Type B pancreatic cell (in vitro differentiated cells): ENCODE measurements at regions not wholly inside any gene's neighbourhood (a gene's known extent, or its start where the extent isn't known, plus 50 kb on each side); places are given as distances from the start of the nearest gene placed in this dataset.

ENCODE experiments used
- DNase-seq: peaks from one replicate; pipeline ENCODE4 v3.0.0; 2021; ENCODE audit warnings: mixed read lengths; ENCODE audit not compliant: unreplicated experiment; ENCODE audit errors: extremely low spot score
- H3K27ac Mint-ChIP-seq: 2 replicates; pipeline ENCODE4 v1.8.0; 2021; ENCODE audit warnings: mild to moderate bottlenecking, mixed read lengths
- H3K27me3 Mint-ChIP-seq: 2 replicates; pipeline ENCODE4 v1.8.0; 2021; ENCODE audit warnings: mixed read lengths
- H3K36me3 Mint-ChIP-seq: 2 replicates; pipeline ENCODE4 v1.8.0; 2021; ENCODE audit warnings: mixed read lengths
- H3K4me1 Mint-ChIP-seq: one replicate; pipeline ENCODE4 v1.8.0; 2021; ENCODE audit warnings: mixed read lengths; ENCODE audit not compliant: unreplicated experiment
- H3K4me3 Mint-ChIP-seq: 2 replicates; pipeline ENCODE4 v1.8.0; 2021; ENCODE audit warnings: mild to moderate bottlenecking, mixed read lengths
- H3K9me3 Mint-ChIP-seq: 2 replicates; pipeline ENCODE4 v1.8.0; 2021; ENCODE audit warnings: mixed read lengths
- CTCF ChIP-seq: fragments of 200-600 bp; sonication (generic); conservative IDR thresholded peaks from 2 replicates; pipeline ENCODE4 v1.5.0; 2021; ENCODE audit warnings: antibody characterized with exemption, mild to moderate bottlenecking

GRCh38 chr11:96447208-96448110 is 57.6 kb downstream of the JRKL start:
- Mint-ChIP-seq H3K36me3 (no peaks in the 10 kb centered on the region), H3K4me1 (peaks cover 6% of the 10 kb centered on the region), H3K27me3 (peaks cover 5% of the 10 kb centered on the region), H3K27ac (no peak overlapping the region), H3K9me3 (no peaks in the 10 kb centered on the region), H3K4me3 (no peak overlapping the region)
- DNase-seq = no peak
- TF ChIP-seq CTCF = no peak

- peaks cover 5% of the 10 kb centered on the region for H3K27me3 Mint-ChIP-seq
- H3K4me1 Mint-ChIP-seq = peaks cover 6% of the 10 kb centered on the region
- H3K4me3 Mint-ChIP-seq = no peak overlapping the region
- DNase-seq = no peak
- H3K9me3 Mint-ChIP-seq = no peaks in the 10 kb centered on the region
- no peaks in the 10 kb centered on the region for H3K36me3 Mint-ChIP-seq
- TF ChIP-seq CTCF = no peak
- H3K27ac Mint-ChIP-seq = no peak overlapping the region
These were observed 58.4 kb downstream of the JRKL start for GRCh38 chr11:96448225-96448624.

- Mint-ChIP-seq H3K9me3 (no peaks in the 10 kb centered on the region), H3K4me3 (no peak overlapping the region), H3K27me3 (peaks cover 7% of the 10 kb centered on the region), H3K36me3 (no peaks in the 10 kb centered on the region), H3K27ac (no peak overlapping the region), H3K4me1 (no peaks in the 10 kb centered on the region)
- TF ChIP-seq CTCF = no peak
- no peak for DNase-seq
These were observed 66.3 kb downstream of the JRKL start for GRCh38 chr11:96456111-96456510.

- DNase-seq = no peak
- no peak for TF ChIP-seq CTCF
- no peak overlapping the region for H3K27ac Mint-ChIP-seq
- H3K27me3 Mint-ChIP-seq = peaks cover 16% of the 10 kb centered on the region
- no peaks in the 10 kb centered on the region for H3K9me3 Mint-ChIP-seq
- H3K4me1 Mint-ChIP-seq = peaks cover 6% of the 10 kb centered on the region
- H3K4me3 Mint-ChIP-seq = no peak overlapping the region
- H3K36me3 Mint-ChIP-seq = no peaks in the 10 kb centered on the region
These were observed 69.9 kb downstream of the JRKL start for GRCh38 chr11:96459751-96460150.

GRCh38 chr11:96461871-96462270 is 72.1 kb downstream of the JRKL start:
- DNase-seq = no peak
- no peak overlapping the region for H3K4me3 Mint-ChIP-seq
- H3K36me3 Mint-ChIP-seq = no peaks in the 10 kb centered on the region
- H3K4me1 Mint-ChIP-seq = peaks cover 8% of the 10 kb centered on the region
- no peaks in the 10 kb centered on the region for H3K9me3 Mint-ChIP-seq
- H3K27ac Mint-ChIP-seq = no peak overlapping the region
- H3K27me3 Mint-ChIP-seq = peaks cover 18% of the 10 kb centered on the region
- TF ChIP-seq CTCF = no peak
